Neural cell (in vitro differentiated cells): ENCODE measurements at regions not wholly inside any gene's neighbourhood (a gene's known extent, or its start where the extent isn't known, plus 50 kb on each side); places are given as distances from the start of the nearest gene placed in this dataset.
"Not testable (repeated sequence)": the region's sequence is repeated elsewhere in the genome, so short reads cannot be mapped to it uniquely, and the experiment has no call there.

Experiments
- H2AFZ ChIP-seq: fragments of 200-600, 300-800 bp; sonication (generic), shearing (Covaris generic); 2 replicates; pipeline ENCODE4 v1.6.0; 2014; ENCODE audit warnings: low read depth, mild to moderate bottlenecking, antibody characterized with exemption, low read length, moderate library complexity
- H3F3A ChIP-seq: fragments of 200-600 bp; shearing (Covaris generic); 2 replicates; pipeline ENCODE4 v1.6.1; 2016; ENCODE audit warnings: mild to moderate bottlenecking, moderate library complexity, mixed read lengths, antibody characterized with exemption, low read length; ENCODE audit not compliant: insufficient read depth, poor library complexity, severe bottlenecking
- H3K27ac ChIP-seq: fragments of 200-600, 300-800 bp; sonication (generic), shearing (Covaris generic); 2 replicates; pipeline ENCODE4 v1.5.1; 2014; ENCODE audit warnings: mild to moderate bottlenecking, low read length, moderate library complexity
- H3K27me3 ChIP-seq: fragments of 300-800, 200-600 bp; sonication (generic), shearing (Covaris generic); 2 replicates; pipeline ENCODE4 v1.6.0; 2014; ENCODE audit warnings: mild to moderate bottlenecking, low read depth, low read length, moderate library complexity; ENCODE audit not compliant: insufficient read depth
- H3K36me3 ChIP-seq: fragments of 300-800, 200-600 bp; sonication (generic), shearing (Covaris generic); 2 replicates; pipeline ENCODE4 v1.5.1; 2014; ENCODE audit warnings: mild to moderate bottlenecking, antibody characterized with exemption, low read length, moderate library complexity; ENCODE audit not compliant: insufficient read depth
- H3K4me2 ChIP-seq: fragments of 300-800, 200-600 bp; sonication (generic), shearing (Covaris generic); 2 replicates; pipeline ENCODE4 v1.6.0; 2014; ENCODE audit warnings: mild to moderate bottlenecking, low read length
- H3K4me3 ChIP-seq: fragments of 300-800, 200-600 bp; sonication (generic), shearing (Covaris generic); 2 replicates; pipeline ENCODE4 v1.5.1; 2014; ENCODE audit warnings: mild to moderate bottlenecking, low read length, moderate library complexity
- H3K79me2 ChIP-seq: fragments of 200-600 bp; shearing (Covaris generic); replicated peaks from 2 replicates; pipeline ENCODE4 v1.6.0; 2014; ENCODE audit warnings: mild to moderate bottlenecking, low read length, moderate library complexity; ENCODE audit not compliant: insufficient read depth
- H3K9ac ChIP-seq: fragments of 300-800, 200-600 bp; sonication (generic), shearing (Covaris generic); 2 replicates; pipeline ENCODE4 v1.6.1; 2016; ENCODE audit warnings: mild to moderate bottlenecking, low read length, mixed read lengths
- H3K9me2 ChIP-seq: fragments of 200-600 bp; shearing (Covaris generic); 2 replicates; pipeline ENCODE4 v1.6.1; 2016; ENCODE audit warnings: mild to moderate bottlenecking, low read length, mixed read lengths; ENCODE audit not compliant: insufficient read depth
- H3K9me3 ChIP-seq: fragments of 200-600, 300-800 bp; sonication (generic), shearing (Covaris generic); 2 replicates; pipeline ENCODE4 v1.6.1; 2016; ENCODE audit warnings: mild to moderate bottlenecking, mixed run types, low read length, moderate library complexity, mixed read lengths
- H4K20me1 ChIP-seq: fragments of 200-600 bp; shearing (Covaris generic); 2 replicates; pipeline ENCODE4 v1.6.1; 2016; ENCODE audit warnings: mild to moderate bottlenecking, mixed run types; ENCODE audit not compliant: insufficient read depth
- CTCF ChIP-seq: fragments of 450-650 bp; IDR thresholded peaks from 2 replicates; pipeline ENCODE4 v1.5.1; 2014; ENCODE audit warnings: antibody characterized with exemption, mild to moderate bottlenecking, moderate library complexity; ENCODE audit not compliant: poor library complexity, severe bottlenecking
- EZH2 ChIP-seq: fragments of 200-600, 300-800 bp; shearing (Covaris generic), sonication (generic); IDR thresholded peaks from 2 replicates; pipeline ENCODE4 v1.6.1; 2014; ENCODE audit warnings: antibody characterized with exemption, low read length, borderline replicate concordance, mild to moderate bottlenecking; ENCODE audit not compliant: insufficient read depth, poor library complexity, severe bottlenecking
- POLR2AphosphoS5 ChIP-seq: IDR thresholded peaks from 2 replicates; pipeline ENCODE4 v1.6.1; 2012
- RAD21 ChIP-seq: fragments of 450-650 bp; conservative IDR thresholded peaks from 2 replicates; pipeline ENCODE4 v1.6.1; 2014; ENCODE audit warnings: antibody characterized with exemption, mild to moderate bottlenecking, moderate library complexity
- REST ChIP-seq: IDR thresholded peaks from 2 replicates; pipeline ENCODE4 v1.6.1; 2012; ENCODE audit warnings: borderline replicate concordance
- TAF1 ChIP-seq: IDR thresholded peaks from 2 replicates; pipeline ENCODE4 v1.6.1; 2012; ENCODE audit warnings: low read depth

- H3K9ac ChIP-seq, result no peak overlapping the region
- no peak overlapping the region for H3K4me3 ChIP-seq
- H3F3A ChIP-seq, result no peaks in the 10 kb centered on the region
- no peaks in the 10 kb centered on the region for H3K36me3 ChIP-seq
- H4K20me1 ChIP-seq, result no peaks in the 10 kb centered on the region
- H3K27me3 ChIP-seq, result no peaks in the 10 kb centered on the region
- no peak overlapping the region for H3K4me2 ChIP-seq
- H3K9me2 ChIP-seq, result no peaks in the 10 kb centered on the region
- TF ChIP-seq POLR2AphosphoS5 (no peak), REST (no peak), RAD21 (no peak), EZH2 (no peak), CTCF (no peak), TAF1 (no peak)
- H3K27ac ChIP-seq, result no peak overlapping the region
- no peak overlapping the region for H2AFZ ChIP-seq
- no peaks in the 10 kb centered on the region for H3K79me2 ChIP-seq
- H3K9me3 ChIP-seq, result no peaks in the 10 kb centered on the region
Measured at GRCh38 chr2:211014376-211014775, 458.0 kb downstream of the CPS1 start.

- H3K4me2 ChIP-seq, result no peak overlapping the region
- no peak for TF ChIP-seq RAD21
- H3K27ac ChIP-seq, result no peak overlapping the region
- no peaks in the 10 kb centered on the region for H3K9me2 ChIP-seq
- no peaks in the 10 kb centered on the region for H3K36me3 ChIP-seq
- H3K4me3 ChIP-seq, result no peak overlapping the region
- no peaks in the 10 kb centered on the region for H3F3A ChIP-seq
- no peaks in the 10 kb centered on the region for H4K20me1 ChIP-seq
- no peak overlapping the region for H3K9ac ChIP-seq
- H3K79me2 ChIP-seq, result no peaks in the 10 kb centered on the region
- H3K27me3 ChIP-seq, result no peaks in the 10 kb centered on the region
- H3K9me3 ChIP-seq, result no peaks in the 10 kb centered on the region
- no peak overlapping the region for H2AFZ ChIP-seq
Measured at GRCh38 chr2:211014906-211015305, 458.5 kb downstream of the CPS1 start.

GRCh38 chr2:211025089-211025488 lies 468.7 kb downstream of the CPS1 start:
- H3K4me3 ChIP-seq, H3K4me2 ChIP-seq, H3K27ac ChIP-seq, H3K79me2 ChIP-seq, H3F3A ChIP-seq, H3K9me2 ChIP-seq, H3K36me3 ChIP-seq, H3K27me3 ChIP-seq, H4K20me1 ChIP-seq, H3K9ac ChIP-seq, H3K9me3 ChIP-seq, H2AFZ ChIP-seq: not testable (repeated sequence)
